Activated CD4-positive, alpha-beta T cell treated with anti-CD3 and anti-CD28 coated beads, Interleukin-2, Interleukin-6, amounts not matched to agents 100 ng/mL and 50 ng/mL, durations not matched to agents 16 hours and 8 hours (primary cell): ENCODE measurements at regions not wholly inside any gene's neighbourhood (a gene's known extent, or its start where the extent isn't known, plus 50 kb on each side); places are given as distances from the start of the nearest gene placed in this dataset.

ENCODE experiments used
- DNase-seq: peaks from one replicate; pipeline ENCODE4 v3.0.0-alpha.2; 2020

DNA sequence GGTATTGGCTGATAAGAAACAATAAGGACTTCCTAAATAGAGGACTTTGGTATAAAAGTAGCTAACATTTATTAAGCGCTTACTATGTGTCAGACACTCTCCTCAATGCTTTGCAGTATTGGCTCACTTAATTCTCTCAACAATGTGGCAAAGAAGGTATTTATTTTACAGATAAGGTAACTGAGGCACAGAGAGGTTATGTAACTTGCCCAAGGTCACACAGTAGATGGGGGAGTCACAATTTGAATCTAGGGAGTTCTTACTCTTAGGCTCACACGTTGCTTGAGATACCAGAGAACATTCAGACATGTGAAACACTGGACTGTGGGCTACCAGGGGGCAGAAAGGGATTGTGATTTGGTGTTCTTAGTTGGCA is 60.8 kb upstream of the GPR158 start:
- DNase-seq = no peak

DNA sequence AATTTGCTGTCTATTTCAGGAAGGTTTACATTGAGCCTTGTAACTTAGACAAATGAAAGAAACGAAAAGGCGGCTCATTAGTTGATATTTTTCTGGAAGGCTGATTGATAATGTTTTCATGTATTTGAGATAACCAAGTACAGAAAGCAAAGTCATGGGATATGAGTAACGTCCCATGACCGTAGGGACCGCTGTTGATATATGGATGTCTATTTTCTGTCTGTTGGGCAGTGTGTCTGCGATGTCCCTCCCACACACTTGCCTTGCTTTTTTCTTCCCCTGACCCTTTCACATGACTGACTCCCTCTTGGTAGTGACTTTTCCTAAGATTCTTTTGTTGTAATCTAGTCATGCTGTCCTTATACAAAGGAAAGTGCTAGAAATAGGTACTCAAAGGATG is 57.0 kb upstream of the GPR158 start:
- no peak for DNase-seq

DNA sequence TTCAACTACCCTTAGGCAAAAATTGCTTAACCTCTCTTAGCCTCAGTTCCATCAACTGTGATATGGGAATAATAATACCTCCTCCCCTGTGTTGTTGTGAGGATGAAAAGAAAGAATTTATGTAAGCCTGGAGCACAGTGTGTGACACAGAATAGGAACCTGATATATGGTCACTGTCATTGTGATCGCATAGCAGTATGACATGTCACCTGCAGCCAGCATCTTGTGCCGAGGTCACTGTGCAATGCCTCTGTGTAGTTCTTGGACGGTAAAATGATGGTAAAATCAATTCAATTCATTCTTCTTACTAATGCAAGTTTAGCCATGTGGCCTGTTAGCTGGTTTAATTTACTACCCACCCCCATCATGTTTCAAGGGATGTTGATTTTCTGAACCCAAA is 54.6 kb upstream of the GPR158 start:
- DNase-seq = no peak
